ENCODE measurements at regions not wholly inside any gene's neighbourhood (a gene's known extent, or its start where the extent isn't known, plus 50 kb on each side); places are given as distances from the start of the nearest gene placed in this dataset.
"Not testable (repeated sequence)": the region's sequence is repeated elsewhere in the genome, so short reads cannot be mapped to it uniquely, and the experiment has no call there.

- H3K4me3 ChIP-seq (replicated peaks; ENCODE audit: low read depth, low read length); DNase-seq (ENCODE audit: low read depth): not testable (repeated sequence)
These were observed 102.9 kb upstream of the TPTE start for GRCh38 chr21:10418250-10419048.

- not testable (repeated sequence) for DNase-seq (ENCODE audit: low read depth); H3K4me3 ChIP-seq (replicated peaks; ENCODE audit: low read depth, low read length)
These were observed 100.2 kb upstream of the TPTE start for GRCh38 chr21:10421199-10421598.

DNA sequence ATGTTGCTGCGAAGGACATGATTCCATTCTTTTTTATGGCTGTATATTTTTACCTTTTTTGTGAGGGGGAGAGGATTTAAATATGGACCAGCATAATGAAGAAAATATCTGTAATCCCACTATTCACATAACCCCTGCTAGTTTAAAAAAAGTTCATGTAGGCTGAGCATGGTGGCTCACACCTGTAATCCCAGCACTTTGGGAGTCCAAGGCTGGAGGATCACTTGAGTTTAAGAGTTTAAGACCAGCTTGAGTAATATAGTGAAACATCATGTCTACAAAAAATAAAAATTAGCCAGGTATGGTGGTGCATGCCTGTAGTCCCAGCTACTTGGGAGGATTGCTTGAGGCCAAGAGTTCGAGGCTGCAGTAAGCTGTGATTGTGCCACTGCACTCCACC is 99.8 kb upstream of the TPTE start:
- not testable (repeated sequence) for H3K4me3 ChIP-seq (replicated peaks; ENCODE audit: low read depth, low read length); DNase-seq (ENCODE audit: low read depth)

DNA sequence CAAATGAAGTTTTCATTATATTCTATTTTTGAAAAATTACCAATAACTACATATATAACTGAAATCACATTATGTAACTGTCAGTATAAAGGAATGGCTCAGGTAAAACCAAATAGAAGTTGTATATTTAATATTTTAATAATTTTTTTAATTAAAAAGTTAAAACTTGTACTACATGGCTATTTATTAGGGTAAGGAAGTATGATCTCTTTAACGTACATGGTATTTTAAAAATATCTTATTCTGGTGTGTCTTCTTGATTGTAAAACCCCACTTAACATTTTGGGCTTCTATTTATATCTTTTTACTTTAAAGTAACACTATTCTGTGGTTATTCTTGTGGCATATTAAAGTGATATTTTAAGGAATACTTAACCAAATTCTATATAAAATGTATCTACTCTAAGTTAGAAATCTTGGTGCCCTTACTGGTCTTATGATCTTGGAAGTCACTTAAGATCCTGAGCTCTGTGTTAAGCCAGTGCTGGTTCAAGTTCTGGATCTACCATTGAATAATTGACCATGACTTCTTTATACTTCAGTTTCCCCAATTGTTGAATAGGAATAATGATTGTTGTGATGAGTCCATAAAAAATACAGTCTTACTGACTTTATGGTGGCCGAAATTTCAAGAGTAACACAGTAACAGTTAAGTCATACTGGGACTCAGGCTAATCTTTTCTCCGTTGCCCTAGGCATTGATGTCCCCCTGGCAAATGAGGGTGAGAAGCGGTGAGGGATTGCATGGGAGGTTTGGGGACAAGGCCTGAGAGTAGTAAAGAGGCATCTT is 97.1 kb upstream of the TPTE start:
- DNase-seq (ENCODE audit: low read depth); H3K4me3 ChIP-seq (replicated peaks; ENCODE audit: low read depth, low read length): not testable (repeated sequence)

DNA sequence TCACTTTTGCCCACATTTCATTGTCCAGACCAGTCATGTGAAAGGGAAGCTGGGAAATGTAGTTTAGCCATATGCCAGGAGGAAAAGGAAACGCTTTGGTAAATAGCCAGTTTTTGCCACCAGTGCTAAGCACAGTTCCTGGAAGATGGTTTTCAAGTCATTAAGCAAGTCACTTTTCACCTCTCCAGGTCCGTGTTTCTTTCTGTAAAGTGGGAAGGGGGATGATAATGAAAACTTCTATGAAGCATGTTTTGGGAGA is 96.6 kb upstream of the TPTE start:
- DNase-seq (ENCODE audit: low read depth); H3K4me3 ChIP-seq (replicated peaks; ENCODE audit: low read depth, low read length): not testable (repeated sequence)

DNA sequence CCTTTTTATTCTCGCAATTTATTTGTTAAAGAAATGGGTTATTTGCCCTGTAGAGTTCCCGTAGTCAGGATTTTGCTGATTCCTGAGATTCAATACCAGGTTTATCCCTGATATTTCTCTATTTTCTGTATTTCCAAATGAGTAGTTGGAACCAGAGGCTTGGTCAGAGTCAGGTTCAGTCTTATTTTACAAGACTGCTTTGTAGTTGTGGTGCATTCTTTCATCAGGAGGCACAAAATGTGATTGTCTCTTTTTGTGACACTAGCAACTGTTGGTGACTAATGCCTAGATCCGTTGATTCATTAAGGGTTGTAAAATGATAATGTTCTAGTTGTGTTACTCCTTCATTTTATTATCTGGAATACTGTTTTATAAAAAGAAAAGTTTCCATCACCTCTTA is 95.5 kb upstream of the TPTE start:
- TF ChIP-seq CTCF (IDR thresholded peaks at IDR 0.05; ENCODE audit: low read length, missing control alignments): no peak
- DNase-seq (ENCODE audit: low read depth): no peak
- no peak overlapping the region for H3K4me3 ChIP-seq (replicated peaks; ENCODE audit: low read depth, low read length)

DNA sequence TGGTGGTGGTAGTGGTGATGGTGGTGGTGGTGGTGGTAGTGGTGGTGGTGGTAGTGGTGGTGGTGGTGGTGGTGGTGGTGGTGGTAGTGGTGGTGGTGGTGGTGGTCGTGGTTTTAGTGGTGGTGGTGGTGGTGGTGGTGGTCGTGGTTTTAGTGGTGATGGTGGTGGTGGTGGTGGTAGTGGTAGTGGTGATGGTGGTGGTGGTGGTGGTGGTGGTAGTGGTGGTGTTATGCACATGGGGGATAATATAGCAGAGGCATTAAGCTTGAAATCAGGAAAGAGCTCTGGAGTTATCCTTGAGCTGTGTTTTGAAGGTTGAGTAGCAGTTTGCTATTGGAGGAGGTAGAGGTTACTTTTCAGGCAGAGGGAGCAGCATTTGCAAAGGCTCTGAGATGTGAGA is 94.6 kb upstream of the TPTE start:
- not testable (repeated sequence) for DNase-seq (ENCODE audit: low read depth); H3K4me3 ChIP-seq (replicated peaks; ENCODE audit: low read depth, low read length)

DNA sequence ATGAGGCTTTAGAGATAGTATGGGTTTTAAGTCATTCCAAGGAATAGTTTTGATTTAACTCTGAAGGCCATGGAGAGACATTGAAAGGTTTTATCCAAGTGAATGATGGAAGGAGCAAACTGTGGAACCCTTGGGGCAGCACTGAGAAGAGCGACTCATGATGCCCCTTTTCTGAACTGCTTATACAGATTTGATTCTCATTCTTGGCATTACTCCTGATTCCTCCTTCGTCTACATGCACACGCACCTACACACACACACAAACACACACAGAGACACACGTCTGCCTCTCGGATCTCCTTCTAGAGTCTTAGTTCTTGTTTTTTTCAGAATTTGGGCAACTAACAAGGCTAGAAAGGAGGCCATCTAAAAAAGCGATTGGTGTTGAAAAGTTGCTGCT is 94.1 kb upstream of the TPTE start:
- DNase-seq (ENCODE audit: low read depth); H3K4me3 ChIP-seq (replicated peaks; ENCODE audit: low read depth, low read length): not testable (repeated sequence)

DNA sequence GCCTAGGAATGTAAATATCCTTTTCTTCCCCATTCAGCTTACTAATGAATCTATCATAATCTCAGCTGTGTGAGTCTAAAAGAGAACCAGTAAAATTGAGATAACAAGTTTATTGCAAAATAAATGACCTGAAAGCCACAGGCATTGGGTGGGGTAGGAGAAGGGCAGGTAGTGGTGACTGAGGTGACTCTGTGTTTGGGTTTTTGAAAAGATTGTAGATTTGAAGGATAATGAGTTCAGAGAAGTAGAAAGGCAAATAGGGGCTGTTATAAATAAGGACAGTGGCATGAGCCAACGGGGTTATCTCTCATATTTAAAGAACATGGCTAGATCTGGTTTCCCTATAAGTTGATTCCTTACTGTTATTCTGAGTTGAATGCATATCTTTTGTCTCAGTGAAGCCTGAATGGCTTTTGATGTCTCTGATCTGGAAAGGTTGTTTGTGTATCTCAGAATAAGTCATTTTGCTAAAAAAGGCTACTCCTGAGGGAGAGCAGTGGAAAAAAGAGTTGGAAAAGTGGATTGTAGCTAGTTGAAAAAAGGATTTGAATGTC is 92.3 kb upstream of the TPTE start:
- not testable (repeated sequence) for H3K4me3 ChIP-seq (replicated peaks; ENCODE audit: low read depth, low read length); DNase-seq (ENCODE audit: low read depth)

GRCh38 chr21:10430005-10430404 is 91.4 kb upstream of the TPTE start:
- no peak for DNase-seq (ENCODE audit: low read depth)
- H3K4me3 ChIP-seq (replicated peaks; ENCODE audit: low read depth, low read length): no peak overlapping the region
- TF ChIP-seq CTCF (IDR thresholded peaks at IDR 0.05; ENCODE audit: low read length, missing control alignments): no peak

DNA sequence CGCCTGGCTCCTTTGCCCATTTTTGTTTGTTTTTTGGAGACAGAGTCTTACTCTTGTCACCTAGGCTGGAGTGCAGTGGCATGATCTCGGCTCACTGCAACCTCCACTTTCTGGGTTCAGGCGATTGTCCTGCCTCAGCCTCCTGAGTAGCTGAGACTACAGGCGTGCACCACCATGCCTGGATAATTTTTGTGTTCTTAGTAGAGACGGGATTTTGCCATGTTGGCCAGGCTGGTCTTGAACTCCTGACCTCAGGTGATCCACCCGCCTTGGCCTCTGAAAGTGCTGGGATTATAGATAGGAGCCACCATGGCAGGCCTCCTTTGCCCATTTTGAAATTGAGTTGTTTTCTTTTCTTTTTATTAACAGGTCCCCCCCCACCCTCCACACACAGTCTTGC is 89.4 kb upstream of the TPTE start:
- DNase-seq (ENCODE audit: low read depth); H3K4me3 ChIP-seq (replicated peaks; ENCODE audit: low read depth, low read length): not testable (repeated sequence)

- DNase-seq (ENCODE audit: low read depth); H3K4me3 ChIP-seq (replicated peaks; ENCODE audit: low read depth, low read length): not testable (repeated sequence)
These were observed 88.9 kb upstream of the TPTE start for GRCh38 chr21:10432456-10432855.

DNA sequence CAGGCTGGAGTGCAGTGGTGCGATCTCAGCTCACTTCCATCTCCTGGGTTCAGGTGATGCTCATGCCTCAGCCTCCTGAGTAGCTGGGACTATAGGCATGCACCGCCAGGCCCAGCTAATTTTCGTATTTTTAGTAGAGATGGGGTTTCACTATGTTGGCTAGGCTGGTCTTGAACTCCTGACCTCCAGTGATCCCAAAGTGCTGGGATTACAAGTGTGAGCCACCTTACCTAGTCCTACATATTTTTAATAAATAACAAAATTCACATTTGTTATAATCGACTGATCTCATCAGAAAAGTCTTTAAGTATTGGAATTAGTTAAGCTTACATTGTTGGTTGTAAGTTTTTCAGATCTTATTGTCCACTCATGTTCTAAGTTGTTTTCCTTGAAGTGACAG is 83.4 kb upstream of the TPTE start:
- not testable (repeated sequence) for H3K4me3 ChIP-seq (replicated peaks; ENCODE audit: low read depth, low read length); DNase-seq (ENCODE audit: low read depth)

DNA sequence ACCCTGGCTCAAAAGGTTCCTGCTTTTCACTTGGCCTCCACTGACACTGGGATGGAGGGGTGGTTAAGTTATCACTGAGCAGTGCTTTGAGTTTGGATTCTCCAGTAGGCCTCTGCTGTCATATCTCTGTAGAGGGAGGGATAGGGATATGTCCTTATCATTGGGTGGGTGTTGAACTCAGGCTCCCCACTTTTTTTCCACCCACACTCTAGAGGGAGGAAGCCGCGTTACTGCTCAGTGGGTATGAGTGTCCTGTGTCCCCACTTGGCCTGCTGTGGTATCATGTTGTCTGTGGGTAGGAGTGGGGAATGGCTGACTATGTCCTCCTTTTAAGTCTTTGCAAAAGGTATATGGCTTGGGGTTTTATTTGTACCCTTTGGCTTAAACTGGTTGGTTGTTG is 80.7 kb upstream of the TPTE start:
- not testable (repeated sequence) for DNase-seq (ENCODE audit: low read depth); H3K4me3 ChIP-seq (replicated peaks; ENCODE audit: low read depth, low read length)

- H3K4me3 ChIP-seq (replicated peaks; ENCODE audit: low read depth, low read length); DNase-seq (ENCODE audit: low read depth): not testable (repeated sequence)
These were observed 79.4 kb upstream of the TPTE start for GRCh38 chr21:10442018-10442417.

- not testable (repeated sequence) for H3K4me3 ChIP-seq (replicated peaks; ENCODE audit: low read depth, low read length); DNase-seq (ENCODE audit: low read depth)
These were observed 75.7 kb upstream of the TPTE start for GRCh38 chr21:10445685-10446084.

DNA sequence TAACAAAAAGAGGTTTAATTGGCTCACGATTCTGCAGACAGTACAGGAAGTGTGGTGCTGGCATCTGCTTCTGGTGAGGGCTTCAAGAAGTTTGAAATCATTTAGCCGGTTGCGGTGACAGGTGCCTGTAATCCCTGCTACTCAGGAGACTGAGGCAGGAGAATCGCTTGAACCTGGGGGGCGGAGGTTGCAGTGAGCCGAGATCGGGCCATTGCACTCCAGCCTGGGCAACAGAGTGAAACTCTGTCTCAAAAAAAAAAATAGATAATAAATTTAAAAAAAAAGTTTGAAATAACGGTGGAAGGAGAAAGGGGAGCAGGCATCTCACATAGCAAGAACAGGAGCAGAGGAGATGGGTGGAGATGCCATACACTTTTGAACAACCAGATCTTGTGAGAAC is 71.9 kb upstream of the TPTE start:
- not testable (repeated sequence) for H3K4me3 ChIP-seq (replicated peaks; ENCODE audit: low read depth, low read length)

More for the DNA sequence above, 71.9 kb upstream of the TPTE start:
- DNase-seq (ENCODE audit: low read depth): not testable (repeated sequence)
